Sigmoid colon (tissue), 4 donors: ENCODE measurements at regions not wholly inside any gene's neighbourhood (a gene's known extent, or its start where the extent isn't known, plus 50 kb on each side); places are given as distances from the start of the nearest gene placed in this dataset.

Source experiments
- CTCF ChIP-seq, 4 experiments: fragments of 450-650 bp in 3 of 4; fragments of 200-600 bp in 1 of 4; IDR thresholded peaks; one replicate each; pipeline ENCODE4 v1.5.1; 2016 to 2019; ENCODE audit warnings: antibody characterized with exemption in 4 of 4, mild to moderate bottlenecking in 3 of 4, moderate library complexity in 2 of 4
- EP300 ChIP-seq, 4 donors: sonication (generic); formaldehyde crosslinking; IDR thresholded peaks; one replicate each; pipeline ENCODE4 v1.6.1; 2017; ENCODE audit warnings: antibody characterized with exemption in 4 of 4
- POLR2A ChIP-seq, 2 donors: fragments of 450-650 bp; IDR thresholded peaks; one replicate each; pipeline ENCODE4 v1.6.1; 2016; ENCODE audit warnings: antibody characterized with exemption in 2 of 2, mild to moderate bottlenecking in 2 of 2, moderate library complexity in 2 of 2
- POLR2AphosphoS5 ChIP-seq, 4 donors: sonication (generic); formaldehyde crosslinking; IDR thresholded peaks; one replicate each; pipeline ENCODE4 v1.6.1; 2017; ENCODE audit warnings: antibody characterized with exemption in 4 of 4

- no peak for TF ChIP-seq CTCF (IDR thresholded peaks at IDR 0.05)
- TF ChIP-seq EP300 (IDR thresholded peaks at IDR 0.05): no peak
- no peak for TF ChIP-seq POLR2AphosphoS5 (IDR thresholded peaks at IDR 0.05)
- TF ChIP-seq POLR2A (IDR thresholded peaks at IDR 0.05): no peak
Measured at GRCh38 chr1:3978196-3978989, 78.3 kb upstream of the C1orf174 start.
